ENCODE measurements at regions not wholly inside any gene's neighbourhood (a gene's known extent, or its start where the extent isn't known, plus 50 kb on each side); places are given as distances from the start of the nearest gene placed in this dataset.

DNA sequence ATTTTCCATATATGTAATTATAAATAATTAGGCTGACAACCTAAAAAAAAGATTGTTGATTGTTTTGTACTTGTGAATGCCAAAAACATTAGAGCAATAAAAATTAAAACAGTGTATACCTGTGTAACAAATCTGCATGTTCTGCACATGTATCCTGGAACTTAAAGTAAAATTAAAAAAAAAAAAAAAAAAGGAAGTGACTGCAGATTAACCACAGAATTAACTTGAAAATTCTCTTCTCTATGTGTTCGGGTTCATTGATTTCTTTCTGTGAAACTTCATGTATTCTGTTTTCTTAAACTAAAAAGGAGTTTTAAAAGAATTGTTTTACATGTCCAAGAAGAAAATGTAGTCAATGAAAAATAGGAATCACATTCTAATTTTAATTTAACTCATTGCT is 95.7 kb downstream of the FASLG start:
- in situ Hi-C loops (cut with MboI; ENCODE audit: low sequenced_read_pairs): loop anchor here (25.0 kb wide), 1 partner anchor 1458 kb away; no protein-coding TSS in a partner anchor

More for the DNA sequence above, 95.7 kb downstream of the FASLG start:
- no peak overlapping the region for H3K4me3 ChIP-seq (ENCODE audit: insufficient read depth, low read depth, low read length)
- no peak overlapping the region for H4K91ac ChIP-seq (ENCODE audit: insufficient read depth, low read depth, low read length)
- no peak overlapping the region for H2BK5ac ChIP-seq (ENCODE audit: low read depth, low read length, poor library complexity, severe bottlenecking)
- DNase-seq: no peak
- no peak overlapping the region for H3K14ac ChIP-seq (replicated peaks; ENCODE audit: low read depth, low read length)
- H3K4ac ChIP-seq (ENCODE audit: low read depth, low read length): no peak overlapping the region
- H3K4me1 ChIP-seq (ENCODE audit: control insufficient read depth, insufficient read depth, low read length): no peaks in the 10 kb centered on the region
- dilution Hi-C loops (cut with HindIII; ENCODE audit: low sequenced_read_pairs, unreplicated experiment): no loop called here
- no peaks in the 10 kb centered on the region for H3K9me3 ChIP-seq (ENCODE audit: control insufficient read depth, insufficient read depth, low read length)
- H2BK120ac ChIP-seq (ENCODE audit: low read depth, low read length): no peak overlapping the region
- no peak overlapping the region for H2AFZ ChIP-seq (replicated peaks; ENCODE audit: low read length, poor library complexity)
- H2BK20ac ChIP-seq (ENCODE audit: low read depth, low read length): no peak overlapping the region
- H3K23ac ChIP-seq (ENCODE audit: low read depth, low read length): no peak overlapping the region
- H3K27me3 ChIP-seq (ENCODE audit: control insufficient read depth, insufficient read depth, low read length): peaks cover 13% of the 10 kb centered on the region; the same call in 1 of the 2 replicates
- no peak for TF ChIP-seq MAFK (IDR thresholded peaks at IDR 0.05; ENCODE audit: low read depth, low read length)
- no peaks in the 10 kb centered on the region for H3K9me1 ChIP-seq (ENCODE audit: insufficient read depth, low read length)
- H2AK9ac ChIP-seq (replicated peaks; ENCODE audit: low read depth, low read length, poor library complexity): no peak overlapping the region
- H4K20me1 ChIP-seq (ENCODE audit: insufficient read depth, low read length): no peaks in the 10 kb centered on the region
- no peak overlapping the region for H3K18ac ChIP-seq (ENCODE audit: low read depth, low read length)
- no peak overlapping the region for H2AK5ac ChIP-seq (ENCODE audit: low read depth, low read length)
- POLR2A ChIA-PET (ENCODE audit: unreplicated experiment): no interaction called here
- no peak overlapping the region for H3K9ac ChIP-seq (ENCODE audit: low read depth, low read length)
- no peak overlapping the region for H3K56ac ChIP-seq (ENCODE audit: extremely low read depth, insufficient read depth, low read length)
- no peak overlapping the region for H3K27ac ChIP-seq (ENCODE audit: insufficient read depth, low read length)
- H2BK15ac ChIP-seq (ENCODE audit: low read depth, low read length): no peak overlapping the region
- H3K79me1 ChIP-seq (ENCODE audit: low read depth in 1 of 2, low read length in 2 of 2): no peaks in the 10 kb centered on the region
- CTCF ChIA-PET: no interaction called here
- intact Hi-C loops (cut with micrococcal nuclease): no loop called here
- no peak overlapping the region for H4K5ac ChIP-seq (ENCODE audit: low read depth, low read length)
- no peak for ATAC-seq (ENCODE audit: low read depth)
- no TSS peak for BruUV-seq (replicated peaks)
- H3K36me3 ChIP-seq (ENCODE audit: control insufficient read depth, insufficient read depth, low read length): no peaks in the 10 kb centered on the region
- WGBS, 2 experiments (ENCODE audit: extremely low coverage in 2 of 2, insufficient read length in 1 of 2): no CpG with 5 or more reads among the region's 1 CpG
- H3K4me2 ChIP-seq (ENCODE audit: low read depth, low read length): no peak overlapping the region
- H4K8ac ChIP-seq (ENCODE audit: low read depth in 2 of 2, low read length in 2 of 2): no peak overlapping the region

Data from IMR-90 (cell line).